Tibial artery (tissue), 4 donors: ENCODE measurements at regions not wholly inside any gene's neighbourhood (a gene's known extent, or its start where the extent isn't known, plus 50 kb on each side); places are given as distances from the start of the nearest gene placed in this dataset.

Source experiments
- DNase-seq, 2 donors: peaks; one replicate each; pipeline ENCODE4 v3.0.0-alpha.2; 2019
- H3K27ac ChIP-seq, 2 donors: fragments of 200-600 bp; sonication (generic) in 1 of 2; 1 replicate in 1 of 2; 2 replicates in 1 of 2; pipeline ENCODE4 v1.5.1; 2018 to 2019; ENCODE audit warnings: mild to moderate bottlenecking in 1 of 2
- H3K27me3 ChIP-seq, 2 donors: fragments of 200-600 bp; sonication (generic) in 1 of 2; one replicate each; pipeline versions ENCODE4 v1.5.1 to v1.6.0; 2016 to 2019
- H3K36me3 ChIP-seq, 3 donors: fragments of 200-600 bp; sonication (generic) in 2 of 3; one replicate each; pipeline ENCODE4 v1.5.1; 2016 to 2019; ENCODE audit warnings: mild to moderate bottlenecking in 2 of 3
- H3K4me1 ChIP-seq, 4 donors: fragments of 200-600 bp; sonication (generic) in 2 of 4; 1 replicate in 3 of 4; 2 replicates in 1 of 4; pipeline ENCODE4 v1.5.1; 2016 to 2019
- H3K4me3 ChIP-seq, 2 donors: fragments of 200-600 bp; sonication (generic) in 1 of 2; 1 replicate in 1 of 2; 2 replicates in 1 of 2; pipeline ENCODE4 v1.5.1; 2018 to 2019; ENCODE audit warnings: mild to moderate bottlenecking in 2 of 2
- H3K9me3 ChIP-seq, 3 donors: fragments of 200-600 bp; sonication (generic) in 1 of 3; one replicate each; pipeline ENCODE4 v1.5.1; 2016 to 2019
- CTCF ChIP-seq, 2 experiments: fragments of 200-600 bp in 1 of 2; fragments of 450-650 bp in 1 of 2; IDR thresholded peaks; one replicate each; pipeline ENCODE4 v1.5.1; 2017 to 2019; ENCODE audit warnings: antibody characterized with exemption in 2 of 2, mild to moderate bottlenecking in 1 of 2, moderate library complexity in 1 of 2
- intact Hi-C: fragments of 100-400 bp; cut with DNase I; formaldehyde crosslinking; loops from one replicate; pipeline ENCODE4 v1.15.0; 2023; ENCODE audit warnings: low total_unique reads

GRCh38 chr2:236849940-236850339 lies 235.7 kb upstream of the COPS8 start:
- peak in 1 of 2 donors; percentile 41 for DNase-seq
- Histone ChIP-seq H3K27me3 (no peaks in the 10 kb centered on the region), H3K9me3 (no peaks in the 10 kb centered on the region), H3K4me3 (no peak overlapping the region), H3K27ac (no peak overlapping the region), H3K4me1 (no peaks in the 10 kb centered on the region), H3K36me3 (no peaks in the 10 kb centered on the region)
- intact Hi-C loops = no loop called here
- TF ChIP-seq CTCF (IDR thresholded peaks at IDR 0.05) = no peak

DNA sequence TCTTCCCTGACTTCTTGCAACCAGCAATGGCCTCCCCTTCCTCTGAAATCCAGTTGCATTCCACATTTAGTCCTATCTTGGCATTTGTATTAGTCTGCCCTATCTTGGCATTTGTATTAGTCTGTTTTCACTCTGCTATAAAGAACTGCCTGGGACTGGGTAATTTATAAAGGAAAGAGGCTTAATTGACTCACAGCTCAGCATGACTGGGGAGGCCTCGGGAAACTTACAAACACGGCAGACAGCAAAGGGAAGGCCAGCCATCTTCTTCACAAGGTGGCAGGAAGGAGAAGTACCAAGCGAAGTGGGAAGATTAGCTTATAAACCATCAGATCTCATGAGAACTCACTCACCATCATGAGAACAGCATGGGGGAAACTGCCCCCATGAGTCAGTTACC lies 234.5 kb upstream of the COPS8 start:
- Histone ChIP-seq H3K9me3 (no peaks in the 10 kb centered on the region), H3K27me3 (no peaks in the 10 kb centered on the region), H3K4me3 (no peak overlapping the region), H3K4me1 (no peaks in the 10 kb centered on the region), H3K27ac (no peak overlapping the region), H3K36me3 (no peaks in the 10 kb centered on the region)
- intact Hi-C loops = no loop called here
- no peak for TF ChIP-seq CTCF (IDR thresholded peaks at IDR 0.05)
- peak in 1 of 2 donors; percentile 3 for DNase-seq

DNA sequence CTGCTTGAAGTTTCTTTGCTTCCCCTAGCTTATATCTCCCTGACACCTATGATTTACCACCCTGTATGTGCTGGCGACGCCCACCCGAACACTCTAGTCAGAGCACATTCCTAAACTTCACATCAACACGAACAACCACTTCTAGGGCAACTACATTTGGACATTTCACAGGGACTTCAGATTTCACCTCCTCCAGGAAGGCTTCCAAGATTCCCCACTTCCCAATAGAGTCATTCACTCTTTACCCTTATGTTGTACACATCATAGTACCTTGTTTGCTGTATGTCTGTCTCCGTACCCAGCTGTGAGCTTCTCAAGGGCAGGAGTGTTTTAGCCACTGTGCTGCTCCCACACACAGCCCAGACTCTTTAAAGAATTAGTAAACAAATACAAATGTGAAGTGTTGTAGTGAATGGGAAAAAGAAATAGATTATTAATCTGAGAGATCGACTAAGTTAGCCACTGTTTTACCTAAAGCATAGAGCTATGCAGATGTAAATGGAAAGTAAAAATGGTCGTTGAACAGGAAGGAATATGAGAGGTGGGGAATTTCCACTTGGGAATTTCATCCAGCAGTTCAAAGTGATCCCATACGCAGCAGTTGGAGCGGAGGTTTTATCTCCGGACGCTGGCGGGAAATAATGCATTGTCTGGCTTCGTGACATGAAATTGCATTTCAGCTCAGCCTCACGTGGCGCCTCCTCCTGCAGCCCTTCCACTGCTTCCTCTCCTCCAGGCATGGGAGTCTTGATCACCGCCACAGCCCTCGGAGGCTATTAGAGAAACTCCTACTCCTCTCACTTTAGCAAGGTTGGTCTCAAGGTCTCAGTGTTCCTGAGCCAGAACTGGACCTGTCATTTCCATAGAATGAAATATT lies 233.4 kb upstream of the COPS8 start:
- H3K27ac ChIP-seq = no peak overlapping the region
- no peak overlapping the region for H3K4me3 ChIP-seq
- no peak for TF ChIP-seq CTCF (IDR thresholded peaks at IDR 0.05)
- H3K9me3 ChIP-seq = no peaks in the 10 kb centered on the region
- DNase-seq = peak in 1 of 2 donors; percentile 52
- H3K36me3 ChIP-seq = no peaks in the 10 kb centered on the region
- no peaks in the 10 kb centered on the region for H3K4me1 ChIP-seq
- intact Hi-C loops = no loop called here
- no peaks in the 10 kb centered on the region for H3K27me3 ChIP-seq

GRCh38 chr2:236852977-236853374 lies 232.7 kb upstream of the COPS8 start:
- Histone ChIP-seq H3K4me1 (no peaks in the 10 kb centered on the region), H3K27me3 (no peaks in the 10 kb centered on the region), H3K4me3 (no peak overlapping the region), H3K27ac (no peak overlapping the region), H3K9me3 (no peaks in the 10 kb centered on the region), H3K36me3 (no peaks in the 10 kb centered on the region)
- TF ChIP-seq CTCF (IDR thresholded peaks at IDR 0.05) = no peak
- DNase-seq = no peak
- intact Hi-C loops = no loop called here

DNA sequence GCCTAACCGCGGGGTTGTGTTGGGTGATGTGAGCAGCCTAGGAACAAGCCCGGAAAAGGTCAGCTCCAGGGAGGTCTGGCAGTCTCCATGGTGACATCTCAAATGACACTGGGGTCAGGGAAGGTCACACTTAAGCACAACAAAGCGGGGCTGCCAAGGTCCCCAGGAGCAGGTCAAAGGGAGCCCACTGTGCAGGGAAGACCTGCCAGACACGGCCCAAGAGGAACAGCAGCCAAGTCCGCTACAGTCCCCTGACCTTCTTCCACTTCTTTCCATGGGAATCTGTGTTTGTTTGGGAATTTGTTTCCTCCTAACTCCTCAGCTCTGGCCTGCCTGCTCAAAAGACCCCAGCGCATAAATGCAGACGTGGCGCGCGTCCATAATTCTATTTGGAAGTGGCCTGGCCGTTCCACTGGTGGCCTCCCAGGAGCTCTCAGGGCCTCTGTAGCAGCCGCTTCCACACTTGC lies 232.1 kb upstream of the COPS8 start:
- no peak overlapping the region for H3K27ac ChIP-seq
- peak in 1 of 2 donors; percentile 50 for DNase-seq

More for the DNA sequence above, 232.1 kb upstream of the COPS8 start:
- H3K9me3 ChIP-seq = no peaks in the 10 kb centered on the region
- H3K27me3 ChIP-seq = no peaks in the 10 kb centered on the region
- TF ChIP-seq CTCF (IDR thresholded peaks at IDR 0.05) = no peak
- intact Hi-C loops = no loop called here
- no peaks in the 10 kb centered on the region for H3K36me3 ChIP-seq
- H3K4me3 ChIP-seq = no peak overlapping the region
- no peaks in the 10 kb centered on the region for H3K4me1 ChIP-seq
